ENCODE measurements at regions not wholly inside any gene's neighbourhood (a gene's known extent, or its start where the extent isn't known, plus 50 kb on each side); places are given as distances from the start of the nearest gene placed in this dataset.

DNA sequence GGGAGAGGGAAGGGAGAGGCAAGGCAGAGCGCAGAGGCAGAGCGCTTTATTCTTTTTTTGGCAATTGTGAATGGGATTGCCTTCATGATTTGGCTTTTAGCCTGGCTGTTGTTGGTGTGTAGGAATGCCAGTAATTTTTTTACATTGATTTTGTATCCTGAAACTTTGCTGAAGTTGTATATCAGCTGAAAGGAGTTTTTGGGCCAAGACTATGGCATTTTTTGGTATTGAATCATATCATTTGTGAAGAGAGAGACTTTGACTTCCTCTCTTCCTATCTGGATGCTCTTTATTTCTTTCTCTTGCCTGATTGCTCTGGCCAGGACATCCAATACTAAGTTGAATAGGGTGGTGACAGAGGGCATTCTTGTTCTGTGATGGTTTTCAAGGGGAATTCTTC, 291.3 kb downstream of the REEP3 start:
- BruUV-seq (replicated peaks) = no TSS peak
- CTCF ChIA-PET = no interaction called here
- H3K9me3 Mint-ChIP-seq (ENCODE audit: unreplicated experiment) = peaks cover 7% of the 10 kb centered on the region
- intact Hi-C loops (cut with micrococcal nuclease) = no loop called here
- no peaks in the 10 kb centered on the region for H3K36me3 Mint-ChIP-seq (ENCODE audit: insufficient read depth, unreplicated experiment)
- H3K27me3 Mint-ChIP-seq (ENCODE audit: insufficient read depth, unreplicated experiment) = peaks cover 11% of the 10 kb centered on the region
- no peak overlapping the region for H3K4me3 Mint-ChIP-seq (ENCODE audit: unreplicated experiment)
- H3K4me1 Mint-ChIP-seq (ENCODE audit: insufficient read depth, unreplicated experiment) = no peaks in the 10 kb centered on the region
- no peak for DNase-seq (ENCODE audit: unreplicated experiment)
- no peak overlapping the region for H3K27ac Mint-ChIP-seq (ENCODE audit: low read depth, unreplicated experiment)
- TF ChIP-seq, protein P1, sequence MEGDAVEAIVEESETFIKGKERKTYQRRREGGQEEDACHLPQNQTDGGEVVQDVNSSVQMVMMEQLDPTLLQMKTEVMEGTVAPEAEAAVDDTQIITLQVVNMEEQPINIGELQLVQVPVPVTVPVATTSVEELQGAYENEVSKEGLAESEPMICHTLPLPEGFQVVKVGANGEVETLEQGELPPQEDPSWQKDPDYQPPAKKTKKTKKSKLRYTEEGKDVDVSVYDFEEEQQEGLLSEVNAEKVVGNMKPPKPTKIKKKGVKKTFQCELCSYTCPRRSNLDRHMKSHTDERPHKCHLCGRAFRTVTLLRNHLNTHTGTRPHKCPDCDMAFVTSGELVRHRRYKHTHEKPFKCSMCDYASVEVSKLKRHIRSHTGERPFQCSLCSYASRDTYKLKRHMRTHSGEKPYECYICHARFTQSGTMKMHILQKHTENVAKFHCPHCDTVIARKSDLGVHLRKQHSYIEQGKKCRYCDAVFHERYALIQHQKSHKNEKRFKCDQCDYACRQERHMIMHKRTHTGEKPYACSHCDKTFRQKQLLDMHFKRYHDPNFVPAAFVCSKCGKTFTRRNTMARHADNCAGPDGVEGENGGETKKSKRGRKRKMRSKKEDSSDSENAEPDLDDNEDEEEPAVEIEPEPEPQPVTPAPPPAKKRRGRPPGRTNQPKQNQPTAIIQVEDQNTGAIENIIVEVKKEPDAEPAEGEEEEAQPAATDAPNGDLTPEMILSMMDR (IDR thresholded peaks at IDR 0.05; ENCODE audit: unreplicated experiment) = no peak
- POLR2A ChIA-PET = no interaction called here

DNA sequence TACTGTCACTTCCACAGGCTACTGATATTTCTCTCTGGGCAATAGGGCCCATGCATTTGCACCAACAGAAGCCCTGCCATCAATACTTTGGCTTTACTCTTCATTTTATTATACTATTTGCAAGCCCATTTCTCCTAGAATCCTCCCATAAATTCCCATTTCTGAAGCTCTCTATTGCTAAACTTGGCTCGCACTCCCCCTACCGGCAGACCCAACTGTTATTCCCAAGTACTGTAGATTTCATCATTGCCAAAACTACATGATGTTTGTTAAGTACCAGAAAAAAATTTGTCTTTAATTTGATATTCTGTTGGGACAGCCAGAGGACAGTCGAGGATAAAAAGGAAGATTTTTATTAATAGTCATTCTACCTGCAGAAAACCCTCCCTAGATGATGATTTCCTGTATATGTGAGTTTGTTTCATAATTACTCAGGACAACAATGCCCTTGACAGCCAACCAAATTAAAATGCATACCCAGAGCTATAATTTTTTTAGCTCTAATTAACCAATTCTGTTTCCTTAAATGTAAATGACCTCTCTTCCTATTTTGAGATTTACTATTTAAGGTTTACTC, 298.6 kb downstream of the REEP3 start:
- CTCF ChIA-PET = interaction anchor here (0.5 to 2.4 kb wide), 23 partner anchors 10 to 1391 kb away, joined by 3 to 12 read pairs (median 4); no protein-coding TSS in a partner anchor
- peak; percentile 74 for DNase-seq (ENCODE audit: unreplicated experiment)
- intact Hi-C loops (cut with micrococcal nuclease) = no loop called here
- Mint-ChIP-seq H3K4me1 (ENCODE audit: insufficient read depth, unreplicated experiment) (no peaks in the 10 kb centered on the region), H3K36me3 (ENCODE audit: insufficient read depth, unreplicated experiment) (peaks cover 5% of the 10 kb centered on the region), H3K27me3 (ENCODE audit: insufficient read depth, unreplicated experiment) (peaks cover 11% of the 10 kb centered on the region), H3K9me3 (ENCODE audit: unreplicated experiment) (peaks cover 7% of the 10 kb centered on the region), H3K4me3 (ENCODE audit: unreplicated experiment) (no peak overlapping the region), H3K27ac (ENCODE audit: low read depth, unreplicated experiment) (no peak overlapping the region)
- TF ChIP-seq, protein P1 (IDR thresholded peaks at IDR 0.05; ENCODE audit: unreplicated experiment) = peak; percentile 64
- no TSS peak for BruUV-seq (replicated peaks)
- POLR2A ChIA-PET = interaction anchor here (0.6 kb wide), 1 partner anchor 480 kb away, joined by 3 read pairs; no protein-coding TSS in a partner anchor

DNA sequence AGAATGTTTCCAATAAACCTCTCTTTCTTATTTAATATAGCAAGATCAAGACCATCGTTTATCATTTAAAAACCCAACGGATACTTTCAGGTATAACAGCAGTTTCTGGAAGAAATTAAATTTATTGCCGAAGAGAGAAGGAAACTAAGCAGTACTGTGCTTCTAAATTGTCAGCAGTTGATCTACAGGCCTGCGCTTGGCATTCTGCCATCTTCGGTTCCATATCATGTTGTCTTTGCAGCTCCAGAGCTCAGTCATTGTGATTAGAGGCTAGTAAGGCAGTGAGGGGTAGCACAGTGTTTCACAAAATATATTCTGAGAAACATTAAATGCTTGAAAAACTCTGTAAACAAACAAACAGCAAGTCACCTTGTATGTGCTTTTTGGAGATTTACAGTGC, 301.3 kb downstream of the REEP3 start:
- CTCF ChIA-PET = no interaction called here
- H3K4me3 Mint-ChIP-seq (ENCODE audit: unreplicated experiment) = no peak overlapping the region

DNA sequence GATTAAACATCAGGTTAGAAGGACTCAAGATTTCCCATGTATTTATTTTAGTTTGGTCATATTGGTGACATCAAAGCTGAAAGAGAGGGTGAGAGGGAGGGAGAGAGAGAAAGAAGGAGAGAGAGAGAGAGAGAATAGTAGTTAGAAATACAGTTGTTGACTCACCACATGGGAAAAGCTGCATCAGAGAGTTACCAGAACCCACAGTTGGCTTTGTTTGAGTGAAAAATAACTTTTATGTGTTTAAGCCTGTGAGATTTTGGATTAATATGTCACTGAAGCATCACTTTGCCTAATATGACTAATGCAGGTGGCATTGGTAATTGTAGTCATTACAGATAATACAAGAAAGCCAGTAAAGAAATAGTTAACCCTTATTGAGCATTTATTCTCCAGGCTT, 303.9 kb downstream of the REEP3 start:
- no peaks in the 10 kb centered on the region for H3K27me3 Mint-ChIP-seq (ENCODE audit: insufficient read depth, unreplicated experiment)
- no peak overlapping the region for H3K4me3 Mint-ChIP-seq (ENCODE audit: unreplicated experiment)
- H3K4me1 Mint-ChIP-seq (ENCODE audit: insufficient read depth, unreplicated experiment) = no peaks in the 10 kb centered on the region
- TF ChIP-seq, protein P1 (IDR thresholded peaks at IDR 0.05; ENCODE audit: unreplicated experiment) = no peak
- peaks cover 5% of the 10 kb centered on the region for H3K36me3 Mint-ChIP-seq (ENCODE audit: insufficient read depth, unreplicated experiment)
- intact Hi-C loops (cut with micrococcal nuclease) = no loop called here
- BruUV-seq (replicated peaks) = no TSS peak
- DNase-seq (ENCODE audit: unreplicated experiment) = no peak
- no peaks in the 10 kb centered on the region for H3K9me3 Mint-ChIP-seq (ENCODE audit: unreplicated experiment)
- H3K27ac Mint-ChIP-seq (ENCODE audit: low read depth, unreplicated experiment) = no peak overlapping the region
- POLR2A ChIA-PET = no interaction called here
- CTCF ChIA-PET = no interaction called here

More for the DNA sequence above, 301.3 kb downstream of the REEP3 start:
- intact Hi-C loops (cut with micrococcal nuclease) = no loop called here
- TF ChIP-seq, protein P1 (IDR thresholded peaks at IDR 0.05; ENCODE audit: unreplicated experiment) = no peak
- POLR2A ChIA-PET = no interaction called here
- no peak for DNase-seq (ENCODE audit: unreplicated experiment)
- peaks cover 5% of the 10 kb centered on the region for H3K36me3 Mint-ChIP-seq (ENCODE audit: insufficient read depth, unreplicated experiment)
- no TSS peak for BruUV-seq (replicated peaks)
- no peak overlapping the region for H3K27ac Mint-ChIP-seq (ENCODE audit: low read depth, unreplicated experiment)
- no peaks in the 10 kb centered on the region for H3K27me3 Mint-ChIP-seq (ENCODE audit: insufficient read depth, unreplicated experiment)
- H3K4me1 Mint-ChIP-seq (ENCODE audit: insufficient read depth, unreplicated experiment) = no peaks in the 10 kb centered on the region
- H3K9me3 Mint-ChIP-seq (ENCODE audit: unreplicated experiment) = no peaks in the 10 kb centered on the region

All from MCF 10A (cell line).